HG02623 (cell line): ENCODE measurements at regions not wholly inside any gene's neighbourhood (a gene's known extent, or its start where the extent isn't known, plus 50 kb on each side); places are given as distances from the start of the nearest gene placed in this dataset.

ENCODE experiments used
- ATAC-seq: cut with Tn5 transposase; IDR thresholded peaks from one replicate; pipeline ENCODE4 v1.9.1; 2021; ENCODE audit warnings: moderate library complexity; ENCODE audit not compliant: unreplicated experiment

- no peak for ATAC-seq
Observed at GRCh38 chr13:30006246-30006645, 155.8 kb upstream of the UBL3 start.

- no peak for ATAC-seq
Observed at GRCh38 chr13:30004204-30004603, 153.8 kb upstream of the UBL3 start.

DNA sequence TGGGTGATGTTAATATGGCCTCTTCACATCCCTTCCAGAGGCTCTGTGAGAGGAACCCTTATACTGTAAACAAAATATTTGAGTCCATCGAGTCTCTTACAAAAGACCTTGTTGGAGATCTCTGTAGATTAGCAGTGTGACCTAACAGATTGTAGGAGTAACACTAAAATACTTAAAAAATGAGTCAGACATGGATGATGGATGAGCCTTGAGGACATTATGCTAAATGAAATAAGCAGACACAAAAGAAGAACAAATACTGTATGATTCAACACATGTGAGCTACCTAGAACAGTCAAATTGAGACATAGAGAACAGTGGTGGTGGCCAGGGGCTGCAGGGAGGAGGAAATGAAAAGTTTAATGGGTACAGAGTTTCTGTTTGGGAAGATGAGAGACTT is 152.2 kb upstream of the UBL3 start:
- no peak for ATAC-seq

DNA sequence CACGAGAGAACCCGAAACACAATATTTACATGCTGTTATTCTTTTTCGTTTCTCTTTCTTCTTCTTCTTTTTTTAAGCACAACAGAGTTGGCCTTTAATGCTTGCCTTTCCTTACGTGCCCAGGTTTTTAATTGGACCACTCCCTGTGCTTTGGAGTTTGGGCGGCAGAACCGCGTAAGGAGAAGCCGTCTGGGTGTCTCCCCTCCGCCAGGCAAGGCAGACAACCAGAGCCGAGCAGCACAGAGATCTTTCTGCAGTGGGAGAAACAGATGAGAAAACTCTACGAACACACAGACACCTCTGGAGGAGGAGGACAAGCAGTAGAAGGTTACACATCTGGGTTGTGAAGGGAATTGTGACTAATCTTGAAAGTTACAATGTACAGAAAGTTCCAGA is 150.0 kb upstream of the UBL3 start:
- no peak for ATAC-seq

DNA sequence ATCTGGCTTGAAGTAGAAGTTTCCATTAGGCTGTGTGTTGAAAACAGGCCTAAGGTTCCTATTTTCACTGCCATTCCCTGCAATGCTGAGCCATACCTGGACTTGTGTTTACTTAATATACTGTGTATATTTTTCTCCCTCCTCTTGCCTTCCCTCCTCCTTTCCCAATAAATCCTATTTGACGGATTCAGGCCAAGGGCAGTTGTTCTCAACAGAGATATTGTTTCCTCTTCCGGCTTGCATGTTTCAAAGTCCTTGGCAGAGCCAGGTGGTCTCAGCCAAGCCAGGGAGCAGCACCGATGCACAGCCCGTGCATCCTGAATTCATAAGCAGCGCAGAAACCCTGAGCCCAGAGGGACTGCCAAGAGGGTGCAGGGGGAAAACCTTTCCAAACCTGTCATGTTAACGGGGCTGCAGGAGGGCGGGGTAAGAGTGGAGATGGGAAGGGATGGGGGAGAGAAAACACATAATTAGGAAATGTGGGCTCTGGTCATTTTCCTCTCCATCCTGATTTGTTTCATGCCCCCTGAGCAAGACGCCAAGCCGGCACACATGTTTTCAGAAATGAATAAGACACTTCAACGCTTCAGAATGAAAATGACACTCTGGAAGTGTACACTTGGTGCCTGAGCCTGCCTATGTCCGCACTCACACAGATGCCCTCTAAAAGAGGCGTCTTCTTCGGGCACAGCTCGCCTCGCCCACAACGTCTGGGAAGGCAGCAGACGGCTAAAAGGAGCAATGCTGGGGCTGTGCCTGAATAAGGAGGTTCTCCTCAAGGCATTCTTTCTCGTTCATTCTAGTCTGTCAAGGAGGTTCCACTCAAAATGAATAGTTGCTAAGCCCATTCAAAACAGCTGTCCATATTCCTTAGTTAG is 149.3 kb upstream of the UBL3 start:
- no peak for ATAC-seq

GRCh38 chr13:29996316-29996715 is 145.9 kb upstream of the UBL3 start:
- ATAC-seq, result no peak

DNA sequence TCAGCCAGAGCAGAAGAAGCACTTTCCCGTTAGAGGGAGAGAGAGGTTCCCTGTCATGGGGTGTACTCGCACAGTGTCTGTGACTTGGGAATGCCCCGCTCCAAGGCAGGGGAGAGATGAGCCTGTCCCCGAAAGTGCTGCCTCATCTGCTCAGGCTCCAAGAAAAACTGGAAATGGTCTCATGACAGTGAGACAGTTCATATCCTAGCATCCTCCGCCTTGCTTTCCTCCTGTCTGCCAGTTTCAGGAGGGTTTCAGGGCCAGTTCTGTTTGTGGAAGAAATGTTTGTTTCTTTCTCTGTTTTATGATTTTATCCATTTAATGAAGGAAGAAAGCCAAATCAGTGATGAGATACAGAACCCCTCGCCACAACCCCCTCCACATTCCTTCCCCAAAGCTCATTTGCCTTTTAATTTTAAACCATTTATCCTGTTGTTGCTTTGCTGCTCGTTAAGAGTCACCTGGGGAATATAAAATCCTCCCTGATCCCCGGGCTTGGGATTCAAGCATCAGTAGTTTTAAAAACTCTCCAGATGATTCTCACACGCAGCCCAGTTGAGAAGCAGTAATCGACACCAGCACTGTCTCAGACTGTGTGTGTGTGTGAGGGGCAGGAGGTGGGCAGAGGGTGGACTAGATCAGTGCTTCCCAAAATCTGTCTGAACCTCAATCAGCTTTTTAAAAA is 144.6 kb upstream of the UBL3 start:
- no peak for ATAC-seq

DNA sequence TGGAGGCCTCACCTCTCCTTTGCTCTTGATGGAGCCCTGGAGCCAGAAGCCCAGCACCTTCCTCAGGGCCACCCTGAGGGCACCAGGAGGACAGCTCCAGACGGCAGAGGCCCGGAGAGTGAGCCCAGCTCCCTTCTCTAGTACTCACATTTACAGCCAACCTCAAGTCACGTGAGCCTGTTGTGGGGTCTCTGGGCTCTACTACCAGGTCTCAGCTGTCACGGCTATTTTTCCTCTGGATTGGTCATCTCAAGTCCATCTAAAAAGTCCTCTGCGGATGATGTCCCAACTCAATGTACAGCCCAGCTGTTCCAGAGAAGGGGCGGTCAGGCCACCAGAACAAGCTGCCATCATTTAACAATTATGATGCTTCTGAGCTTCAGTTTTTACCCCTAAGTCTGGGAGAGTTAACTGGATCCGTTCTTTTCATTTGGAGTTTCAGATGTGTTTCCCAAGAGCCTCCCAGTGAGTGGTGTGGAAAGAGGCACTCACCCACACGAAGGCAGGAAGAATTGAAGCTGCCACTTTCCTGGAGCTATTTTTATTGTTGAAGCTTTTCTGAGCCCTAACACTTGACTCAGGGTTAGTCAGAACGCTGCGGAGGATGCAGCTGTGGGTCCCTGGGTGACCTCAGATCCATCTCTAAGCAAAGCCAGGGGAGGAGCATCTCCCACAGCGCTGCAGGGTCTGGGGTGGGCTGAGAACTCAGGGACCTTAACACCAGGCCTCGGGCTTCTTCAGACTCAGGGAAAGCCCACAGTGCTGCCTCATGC is 143.5 kb upstream of the UBL3 start:
- ATAC-seq, result no peak

GRCh38 chr13:29993196-29993595 is 142.8 kb upstream of the UBL3 start:
- ATAC-seq, result no peak

DNA sequence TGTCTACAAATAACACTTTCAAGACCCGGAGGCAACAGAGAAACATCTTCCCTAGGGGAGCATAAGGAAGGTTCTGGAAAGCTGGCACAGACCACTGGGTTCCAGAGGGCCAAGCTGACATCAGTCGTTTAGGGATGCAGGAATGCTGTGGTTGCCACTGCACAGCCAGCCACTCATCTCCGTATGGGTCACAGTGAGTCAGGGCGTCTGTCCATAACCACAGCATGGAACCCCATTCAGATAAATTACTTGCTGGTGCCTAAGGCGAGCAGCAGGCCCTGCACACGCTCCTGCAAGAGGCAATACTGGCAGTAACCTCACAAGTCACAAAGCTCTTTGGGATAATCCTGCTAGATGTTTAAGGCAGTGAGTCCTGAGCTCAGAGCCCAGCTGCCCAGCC is 140.9 kb upstream of the UBL3 start:
- no peak for ATAC-seq

- ATAC-seq, result no peak
Observed at GRCh38 chr13:29987340-29987739, 136.9 kb upstream of the UBL3 start.

GRCh38 chr13:29980339-29980738 is 129.9 kb upstream of the UBL3 start:
- no peak for ATAC-seq

DNA sequence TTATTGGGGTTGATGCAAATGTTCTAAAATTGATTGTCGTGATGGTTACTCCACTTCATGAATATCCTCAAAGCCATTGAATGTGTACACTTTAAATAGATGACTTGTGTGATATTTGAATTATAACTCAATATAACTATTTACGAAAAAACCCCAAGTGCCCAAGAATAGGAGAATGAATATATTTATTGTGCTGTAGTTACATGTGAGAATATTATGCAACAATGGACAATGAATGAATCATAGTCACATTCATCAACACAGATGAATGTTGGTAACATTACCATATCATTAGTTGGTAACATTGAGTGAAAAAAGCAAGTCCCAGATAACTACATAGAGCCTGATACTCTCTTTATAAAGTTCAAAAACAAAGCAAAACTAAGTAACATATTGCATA is 127.8 kb upstream of the UBL3 start:
- ATAC-seq, result no peak

- ATAC-seq, result no peak
Observed at GRCh38 chr13:29977476-29978120, 127.2 kb upstream of the UBL3 start.

DNA sequence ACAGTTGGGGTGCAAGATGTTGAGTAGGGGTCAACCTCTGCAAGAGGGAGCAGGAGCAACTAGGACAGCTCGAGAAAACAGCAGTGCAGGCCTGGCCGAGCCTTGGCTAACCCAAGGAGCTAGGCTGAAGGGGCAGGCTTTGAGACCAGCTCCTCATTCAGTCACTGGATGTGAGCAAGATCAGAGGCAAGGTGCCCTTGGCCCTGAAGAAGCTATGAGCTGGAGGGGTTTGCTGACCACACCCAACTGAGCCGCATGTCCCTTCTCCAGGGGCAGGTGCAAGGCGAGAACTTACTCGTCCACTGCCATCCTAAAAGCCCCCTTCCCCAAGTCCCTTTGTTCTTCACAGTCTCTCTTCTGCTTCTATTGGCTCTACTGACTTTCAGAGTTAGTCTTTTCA is 126.1 kb upstream of the UBL3 start:
- no peak for ATAC-seq

DNA sequence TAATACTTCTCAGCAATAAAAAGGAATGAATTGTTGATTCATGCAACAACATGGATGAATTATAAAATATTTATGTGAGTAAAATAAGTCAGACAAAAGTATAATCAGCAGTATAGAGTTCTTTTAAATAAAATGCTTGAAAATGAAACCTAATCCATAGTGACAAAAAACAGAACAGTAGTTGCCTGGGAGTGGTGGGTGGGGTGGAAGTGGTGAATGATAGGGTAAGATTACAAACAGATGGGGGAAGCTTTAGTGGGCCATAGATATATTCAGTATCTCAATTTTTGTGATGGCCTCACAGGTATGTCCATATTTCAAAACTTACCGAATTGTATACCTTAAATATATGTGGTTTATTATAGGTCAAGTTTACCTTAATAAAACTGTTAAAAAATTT is 124.9 kb upstream of the UBL3 start:
- ATAC-seq, result no peak

- ATAC-seq, result no peak
Observed at GRCh38 chr13:29969286-29969685, 118.9 kb upstream of the UBL3 start.

GRCh38 chr13:29964181-29964845 is 113.9 kb upstream of the UBL3 start:
- ATAC-seq, result no peak

- ATAC-seq, result no peak
Observed at GRCh38 chr13:29963089-29963488, 112.7 kb upstream of the UBL3 start.

DNA sequence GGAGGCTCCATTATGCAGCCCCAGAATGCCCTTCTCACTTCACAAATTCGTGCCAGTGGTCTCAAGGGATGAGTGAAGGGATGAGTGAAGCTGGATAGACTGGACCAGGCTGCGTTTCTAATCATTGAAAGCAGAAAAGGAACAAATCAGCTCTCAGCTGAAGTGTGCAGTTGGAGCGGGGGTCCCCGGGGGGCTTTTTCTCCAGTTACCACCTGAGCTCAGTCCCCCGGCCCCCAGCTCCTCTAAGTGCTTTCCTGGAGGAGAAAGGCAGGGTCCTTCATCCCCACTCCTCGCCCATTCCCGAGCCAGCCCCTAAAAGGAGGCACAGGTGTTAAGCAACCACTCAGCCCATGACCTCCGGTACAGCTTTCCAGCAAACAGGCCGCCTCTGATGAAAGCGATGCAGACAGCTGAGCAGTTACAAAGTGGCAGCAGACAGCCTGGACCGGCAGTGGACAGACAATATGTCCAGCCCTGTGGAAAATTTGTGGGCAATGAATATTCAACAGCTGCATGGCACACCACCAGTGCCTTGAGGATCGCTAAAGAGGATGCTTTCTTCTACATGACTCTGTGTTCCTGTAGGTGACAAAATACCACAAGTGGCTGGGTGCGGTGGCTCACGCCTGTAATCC is 110.7 kb upstream of the UBL3 start:
- ATAC-seq, result no peak
